PFSK-1 (cell line): ENCODE measurements at regions not wholly inside any gene's neighbourhood (a gene's known extent, or its start where the extent isn't known, plus 50 kb on each side); places are given as distances from the start of the nearest gene placed in this dataset.

Experiments used
- FOXP2 ChIP-seq: optimal IDR thresholded peaks from 2 replicates; pipeline ENCODE3; 2011; ENCODE audit warnings: borderline replicate concordance, control low read depth, inconsistent platforms; ENCODE audit not compliant: insufficient read depth; ENCODE audit errors: extremely low read length, extremely low read depth
- POLR2AphosphoS5 ChIP-seq: IDR thresholded peaks from 2 replicates; pipeline ENCODE4 v1.6.1; 2012; ENCODE audit warnings: low read depth, mild to moderate bottlenecking, control low read depth, low read length, moderate library complexity
- SIN3A ChIP-seq: IDR thresholded peaks from 2 replicates; pipeline ENCODE4 v1.6.1; 2012; ENCODE audit warnings: mild to moderate bottlenecking, low read length, moderate library complexity, borderline replicate concordance; ENCODE audit not compliant: insufficient read depth
- TAF1 ChIP-seq: IDR thresholded peaks from 2 replicates; pipeline ENCODE4 v1.6.1; 2012; ENCODE audit warnings: low read length, control low read depth, borderline replicate concordance; ENCODE audit not compliant: insufficient read depth
- TF ChIP-seq, protein P1 (sequence below), 2 experiments: IDR thresholded peaks; 2 replicates each; pipeline versions ENCODE4 v1.6.1 to v1.8.0; 2011 to 2012; ENCODE audit warnings: low read depth in 2 of 2, low read length in 2 of 2, control low read depth in 1 of 2, inconsistent platforms in 1 of 2, mild to moderate bottlenecking in 1 of 2, moderate library complexity in 1 of 2; ENCODE audit not compliant: insufficient read depth in 1 of 2

- TF ChIP-seq, protein P1, sequence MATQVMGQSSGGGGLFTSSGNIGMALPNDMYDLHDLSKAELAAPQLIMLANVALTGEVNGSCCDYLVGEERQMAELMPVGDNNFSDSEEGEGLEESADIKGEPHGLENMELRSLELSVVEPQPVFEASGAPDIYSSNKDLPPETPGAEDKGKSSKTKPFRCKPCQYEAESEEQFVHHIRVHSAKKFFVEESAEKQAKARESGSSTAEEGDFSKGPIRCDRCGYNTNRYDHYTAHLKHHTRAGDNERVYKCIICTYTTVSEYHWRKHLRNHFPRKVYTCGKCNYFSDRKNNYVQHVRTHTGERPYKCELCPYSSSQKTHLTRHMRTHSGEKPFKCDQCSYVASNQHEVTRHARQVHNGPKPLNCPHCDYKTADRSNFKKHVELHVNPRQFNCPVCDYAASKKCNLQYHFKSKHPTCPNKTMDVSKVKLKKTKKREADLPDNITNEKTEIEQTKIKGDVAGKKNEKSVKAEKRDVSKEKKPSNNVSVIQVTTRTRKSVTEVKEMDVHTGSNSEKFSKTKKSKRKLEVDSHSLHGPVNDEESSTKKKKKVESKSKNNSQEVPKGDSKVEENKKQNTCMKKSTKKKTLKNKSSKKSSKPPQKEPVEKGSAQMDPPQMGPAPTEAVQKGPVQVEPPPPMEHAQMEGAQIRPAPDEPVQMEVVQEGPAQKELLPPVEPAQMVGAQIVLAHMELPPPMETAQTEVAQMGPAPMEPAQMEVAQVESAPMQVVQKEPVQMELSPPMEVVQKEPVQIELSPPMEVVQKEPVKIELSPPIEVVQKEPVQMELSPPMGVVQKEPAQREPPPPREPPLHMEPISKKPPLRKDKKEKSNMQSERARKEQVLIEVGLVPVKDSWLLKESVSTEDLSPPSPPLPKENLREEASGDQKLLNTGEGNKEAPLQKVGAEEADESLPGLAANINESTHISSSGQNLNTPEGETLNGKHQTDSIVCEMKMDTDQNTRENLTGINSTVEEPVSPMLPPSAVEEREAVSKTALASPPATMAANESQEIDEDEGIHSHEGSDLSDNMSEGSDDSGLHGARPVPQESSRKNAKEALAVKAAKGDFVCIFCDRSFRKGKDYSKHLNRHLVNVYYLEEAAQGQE (IDR thresholded peaks at IDR 0.05; ENCODE audit: insufficient read depth in 1 of 2, low read depth in 2 of 2, low read length in 2 of 2) = no peak
- TF ChIP-seq TAF1 = no peak
- TF ChIP-seq SIN3A = no peak
- no peak for TF ChIP-seq POLR2AphosphoS5
- TF ChIP-seq FOXP2 = no peak
Observed at GRCh38 chr5:17088051-17088450, 129.4 kb upstream of the BASP1 start.

DNA sequence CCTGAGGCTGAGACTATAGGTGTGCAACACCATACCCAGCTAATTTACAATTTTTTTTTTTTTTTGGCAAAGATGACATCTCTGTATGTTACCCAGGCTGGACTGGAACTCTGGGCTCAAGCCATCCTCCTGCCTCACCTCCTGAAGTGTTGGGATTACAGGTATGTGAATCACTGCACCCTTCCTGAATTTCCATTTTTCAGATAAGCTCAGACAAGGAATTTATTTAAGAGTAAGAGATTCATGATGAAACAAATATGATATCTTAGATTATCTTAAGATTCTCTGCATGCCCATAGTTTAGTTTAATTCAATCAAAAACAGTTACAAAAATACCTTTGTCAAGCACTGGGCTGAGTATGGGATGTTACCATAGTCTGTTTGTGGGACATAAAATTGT is 128.4 kb upstream of the BASP1 start:
- TF ChIP-seq TAF1 (no peak), FOXP2 (no peak), SIN3A (no peak), POLR2AphosphoS5 (no peak)
- TF ChIP-seq, protein P1 (IDR thresholded peaks at IDR 0.05; ENCODE audit: insufficient read depth in 1 of 2, low read depth in 2 of 2, low read length in 2 of 2) = no peak

DNA sequence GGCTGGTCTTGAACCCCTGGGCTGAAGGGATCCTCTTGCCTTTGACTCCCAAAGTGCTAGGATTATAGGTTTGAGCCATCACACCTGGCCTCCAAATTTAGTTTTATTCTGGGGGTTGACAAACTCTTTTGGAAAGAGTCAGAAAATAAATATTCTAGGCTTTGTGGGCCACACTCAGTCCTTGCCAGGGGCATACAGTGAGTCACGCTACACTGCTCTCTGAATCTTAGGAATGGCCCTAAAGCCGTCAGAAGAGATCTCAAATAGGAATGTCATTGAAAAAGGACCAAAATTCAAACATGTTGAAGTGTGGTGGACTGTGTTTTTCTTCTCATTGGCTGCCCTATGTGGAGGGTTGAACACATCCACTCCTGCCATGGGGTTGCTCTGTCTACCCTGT is 127.7 kb upstream of the BASP1 start:
- TF ChIP-seq SIN3A = no peak
- TF ChIP-seq, protein P1 (IDR thresholded peaks at IDR 0.05; ENCODE audit: insufficient read depth in 1 of 2, low read depth in 2 of 2, low read length in 2 of 2) = no peak
- no peak for TF ChIP-seq POLR2AphosphoS5
- no peak for TF ChIP-seq TAF1
- no peak for TF ChIP-seq FOXP2

DNA sequence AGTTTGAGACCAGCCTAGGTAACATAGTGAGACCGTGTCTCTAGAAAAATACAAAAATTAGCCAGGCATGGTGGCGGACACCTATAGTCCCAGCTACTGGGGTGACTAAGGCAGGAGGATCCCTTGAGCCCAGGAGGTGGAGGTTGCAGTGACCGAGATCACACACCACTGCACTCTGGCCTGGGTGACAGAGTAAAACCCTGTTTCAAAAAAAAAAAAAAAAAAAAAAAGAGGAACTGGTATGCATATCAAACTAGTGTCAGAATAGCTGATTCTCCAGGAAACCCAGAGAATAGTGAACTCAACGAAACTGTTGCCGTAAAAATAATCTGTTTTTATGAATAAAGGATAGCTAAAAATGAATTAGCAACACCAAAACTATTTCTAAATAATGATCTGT is 126.6 kb upstream of the BASP1 start:
- TF ChIP-seq FOXP2 = no peak
- TF ChIP-seq, protein P1 (IDR thresholded peaks at IDR 0.05; ENCODE audit: insufficient read depth in 1 of 2, low read depth in 2 of 2, low read length in 2 of 2) = no peak
- no peak for TF ChIP-seq POLR2AphosphoS5
- no peak for TF ChIP-seq TAF1
- TF ChIP-seq SIN3A = no peak

DNA sequence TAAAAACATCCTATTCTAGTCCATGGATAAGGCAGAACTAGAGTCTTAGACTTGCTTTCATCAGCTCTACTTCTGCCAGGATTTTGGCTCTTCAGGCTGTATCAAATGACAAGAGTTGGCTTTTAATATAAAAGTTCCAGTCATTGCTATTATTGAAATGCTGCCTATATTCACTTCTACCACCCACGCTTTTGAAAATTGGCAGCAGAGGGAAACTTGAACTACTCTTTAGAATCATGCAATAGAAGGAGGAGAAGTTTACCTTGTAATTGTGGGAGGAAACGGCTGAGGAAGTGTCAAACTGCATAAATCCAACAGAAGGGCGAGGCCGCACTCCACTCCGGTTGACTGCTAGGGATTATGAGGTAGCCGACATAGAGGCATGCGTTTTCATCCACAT is 122.6 kb upstream of the BASP1 start:
- TF ChIP-seq, protein P1 (IDR thresholded peaks at IDR 0.05; ENCODE audit: insufficient read depth in 1 of 2, low read depth in 2 of 2, low read length in 2 of 2) = no peak
- TF ChIP-seq SIN3A (no peak), POLR2AphosphoS5 (no peak), FOXP2 (no peak), TAF1 (no peak)
